GM18951 (cell line): ENCODE measurements at regions not wholly inside any gene's neighbourhood (a gene's known extent, or its start where the extent isn't known, plus 50 kb on each side); places are given as distances from the start of the nearest gene placed in this dataset.

Experiments
- POLR2A ChIP-seq: IDR thresholded peaks from 4 replicates; pipeline ENCODE4 v1.6.1; 2011; ENCODE audit warnings: mild to moderate bottlenecking; ENCODE audit not compliant: insufficient read length, insufficient read depth; ENCODE audit errors: extremely low read depth
- in situ Hi-C: fragments of 300-500 bp; cut with MboI; formaldehyde crosslinking; loops from one replicate; pipeline ENCODE4 v1.12.0; 2022; ENCODE audit warnings: low sequenced_read_pairs, mixed read lengths, inconsistent platforms; ENCODE audit not compliant: unreplicated experiment

DNA sequence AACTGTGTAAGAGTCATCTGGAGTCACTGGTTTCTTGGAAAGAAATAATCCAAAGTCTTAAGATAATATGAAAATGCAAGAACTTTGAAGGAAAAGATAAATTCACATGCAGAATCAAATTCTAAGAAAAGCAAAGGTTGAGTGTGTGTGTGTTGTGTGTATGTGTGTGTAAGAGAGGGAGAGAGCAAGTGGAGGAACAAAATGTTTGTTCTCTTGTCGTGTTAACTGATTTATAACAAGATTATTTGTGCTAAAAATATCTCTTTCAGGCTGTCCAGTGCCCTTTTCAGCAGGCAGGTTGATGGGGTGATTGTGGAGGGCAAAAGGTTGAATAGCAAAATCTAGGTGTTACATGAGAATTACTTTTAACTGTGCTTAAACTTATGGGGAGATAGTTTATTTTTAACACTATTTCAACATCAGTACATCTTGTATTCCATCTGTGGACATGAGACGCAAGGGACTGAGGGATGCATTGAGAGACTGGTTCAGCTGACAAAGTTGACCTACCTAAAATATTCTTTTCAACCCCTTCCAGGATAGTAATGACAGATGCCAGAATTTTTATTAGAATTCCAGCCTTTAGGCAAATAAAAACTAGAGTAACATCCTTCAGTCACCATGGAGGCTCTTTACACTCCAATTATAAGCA, 342.4 kb upstream of the CD180 start:
- in situ Hi-C loops = no loop called here
- no peak for TF ChIP-seq POLR2A

DNA sequence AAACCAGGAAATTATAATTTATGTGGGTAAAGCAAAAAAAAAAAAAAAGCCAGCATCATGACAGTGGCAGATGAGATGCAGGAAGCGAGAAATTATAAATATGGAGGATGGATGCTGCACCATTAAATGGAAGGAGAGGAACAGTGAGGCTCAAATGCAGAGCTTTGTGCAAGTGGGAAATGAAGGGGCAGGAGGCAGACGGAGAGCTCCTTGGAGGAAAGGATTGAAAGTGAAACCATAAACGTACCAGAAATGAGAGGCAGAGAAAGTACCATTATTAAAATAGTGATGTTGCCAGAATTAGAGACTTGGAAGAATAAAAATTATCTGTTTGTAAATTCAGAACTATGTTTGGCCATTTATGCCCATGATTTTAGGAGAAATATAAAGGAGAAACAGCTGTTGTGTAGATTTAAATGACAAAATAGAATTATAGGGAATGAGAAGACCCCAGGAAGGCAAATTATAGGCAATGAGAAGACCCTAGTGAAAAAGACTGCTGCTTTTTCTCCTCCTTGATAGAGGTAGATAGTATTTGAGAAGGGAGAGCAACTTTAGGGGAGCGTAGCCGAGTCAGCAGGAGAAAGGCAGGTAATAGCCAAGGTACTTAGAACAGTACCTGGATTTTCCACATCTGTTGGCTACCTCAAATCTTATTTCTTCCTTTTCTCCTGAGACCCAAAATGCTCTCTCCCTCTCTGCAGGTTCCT, 341.0 kb upstream of the CD180 start:
- in situ Hi-C loops = no loop called here
- TF ChIP-seq POLR2A = no peak

DNA sequence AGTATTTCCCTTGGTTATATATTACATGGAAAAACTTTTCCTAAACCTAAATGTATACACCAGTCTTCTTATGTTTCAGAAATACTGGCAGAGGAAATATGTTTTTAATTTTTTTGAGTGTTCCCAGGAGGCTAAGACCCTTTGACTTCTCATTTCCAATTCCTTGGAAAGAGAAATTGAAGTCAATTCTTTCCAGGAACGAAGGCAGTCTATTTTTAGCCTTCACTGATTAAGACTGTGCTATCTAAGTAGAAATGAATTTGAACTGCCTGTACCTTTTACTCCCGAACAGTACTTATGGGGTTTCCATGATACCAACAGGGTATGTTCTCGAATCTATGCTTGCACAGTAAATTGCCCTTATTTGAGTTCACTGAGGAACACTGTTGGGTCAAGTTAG, 340.3 kb upstream of the CD180 start:
- TF ChIP-seq POLR2A = no peak
- in situ Hi-C loops = no loop called here

DNA sequence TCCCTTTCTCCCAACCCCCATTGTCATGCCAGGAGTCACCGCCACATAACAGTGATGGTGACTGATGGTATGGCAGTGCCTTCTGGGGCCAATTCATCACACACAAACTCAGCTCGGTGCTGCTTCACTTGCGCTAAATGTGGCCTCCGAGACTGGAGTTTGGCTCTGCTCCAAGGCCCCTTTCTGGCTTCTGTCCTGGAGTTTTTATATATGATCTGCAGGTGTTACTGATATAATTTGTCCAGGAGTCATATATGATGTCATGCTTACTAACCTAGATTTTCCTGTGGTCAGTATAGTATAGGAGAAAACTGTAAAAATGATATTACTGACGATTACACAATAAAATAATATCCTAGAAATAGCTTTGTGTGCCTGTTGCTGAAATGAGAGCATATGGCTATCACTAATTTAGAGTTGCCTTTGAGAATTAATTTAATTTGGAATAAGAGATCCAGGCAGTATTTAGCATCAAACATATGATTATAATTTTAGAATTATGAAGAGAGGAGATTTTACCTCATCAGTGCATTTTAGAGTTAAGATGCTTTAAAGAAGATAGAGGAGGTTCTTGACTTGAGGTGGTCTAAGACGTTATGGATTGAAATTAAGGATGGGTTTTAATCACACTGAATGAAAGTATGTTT, 334.1 kb upstream of the CD180 start:
- in situ Hi-C loops = no loop called here
- no peak for TF ChIP-seq POLR2A

DNA sequence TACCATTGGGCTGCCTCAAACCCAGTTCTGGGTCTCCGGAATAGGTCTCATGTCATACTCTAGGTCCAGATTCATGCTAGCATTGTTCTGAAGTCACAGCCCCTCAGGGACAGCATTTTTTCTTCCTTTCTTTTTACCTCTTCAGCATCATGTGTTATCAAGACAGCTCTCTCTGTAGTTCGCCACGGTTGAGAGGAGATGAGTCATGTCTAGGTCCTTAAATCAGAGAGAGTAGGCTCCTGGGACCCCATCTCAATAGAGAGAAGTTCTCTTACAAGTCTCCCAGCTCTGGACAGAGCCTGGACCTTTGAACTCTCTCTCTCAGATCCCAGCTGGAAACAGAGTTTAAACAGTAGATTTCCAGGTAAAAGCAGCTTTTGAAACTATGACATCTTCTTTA, 332.4 kb upstream of the CD180 start:
- no peak for TF ChIP-seq POLR2A
- in situ Hi-C loops = no loop called here

DNA sequence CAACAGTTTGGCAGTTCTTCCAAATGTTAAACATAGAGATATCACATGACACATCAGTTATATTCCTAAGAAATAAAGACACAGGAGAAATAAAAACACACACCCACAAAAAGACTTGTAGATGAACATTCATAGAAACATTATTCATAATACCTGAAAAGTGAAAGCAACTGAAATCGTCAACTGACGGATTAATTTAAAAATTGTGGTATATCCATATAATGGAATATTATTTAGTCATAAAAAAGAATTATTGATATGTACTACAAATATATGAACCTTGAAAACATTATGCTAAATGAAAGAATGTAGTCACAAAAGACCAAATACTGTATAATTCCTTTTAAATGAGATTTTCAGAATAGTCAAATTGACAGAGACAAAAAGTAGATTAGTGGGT, 330.2 kb upstream of the CD180 start:
- no peak for TF ChIP-seq POLR2A
- in situ Hi-C loops = no loop called here

DNA sequence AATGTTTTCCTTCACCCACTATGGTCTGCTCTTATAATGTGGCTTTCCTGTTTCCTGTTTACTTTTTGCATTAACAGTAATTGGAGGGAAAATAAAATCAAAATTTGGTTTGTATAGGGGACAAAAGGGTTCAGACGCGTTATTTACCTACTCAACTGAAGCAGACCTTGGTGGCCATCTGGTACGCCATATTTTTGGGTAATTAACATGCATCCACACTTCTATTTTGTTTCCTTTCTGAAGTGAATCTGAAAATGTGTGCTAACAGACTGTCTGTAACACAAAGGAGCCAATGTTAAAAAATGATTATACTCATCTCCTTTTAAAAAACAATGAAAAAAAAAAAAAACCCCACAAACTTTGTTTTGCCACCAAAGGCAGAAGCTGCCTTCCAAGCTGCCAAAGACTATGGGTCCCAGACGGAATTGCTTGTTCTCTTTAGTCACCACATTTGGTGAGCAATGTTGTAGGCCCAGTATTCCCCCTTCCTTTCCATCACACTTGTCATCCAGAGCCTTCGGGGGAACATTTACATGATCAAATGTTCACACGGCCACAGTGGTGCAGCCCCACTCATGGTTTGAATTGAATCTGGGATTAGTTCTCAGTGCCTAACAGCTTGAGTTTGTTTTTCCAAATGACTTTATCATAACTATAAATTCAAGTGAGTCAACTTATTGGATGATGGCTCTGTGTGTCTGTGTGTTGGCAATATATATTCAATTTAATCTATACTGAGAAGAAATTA, 323.7 kb upstream of the CD180 start:
- in situ Hi-C loops = no loop called here
- no peak for TF ChIP-seq POLR2A

DNA sequence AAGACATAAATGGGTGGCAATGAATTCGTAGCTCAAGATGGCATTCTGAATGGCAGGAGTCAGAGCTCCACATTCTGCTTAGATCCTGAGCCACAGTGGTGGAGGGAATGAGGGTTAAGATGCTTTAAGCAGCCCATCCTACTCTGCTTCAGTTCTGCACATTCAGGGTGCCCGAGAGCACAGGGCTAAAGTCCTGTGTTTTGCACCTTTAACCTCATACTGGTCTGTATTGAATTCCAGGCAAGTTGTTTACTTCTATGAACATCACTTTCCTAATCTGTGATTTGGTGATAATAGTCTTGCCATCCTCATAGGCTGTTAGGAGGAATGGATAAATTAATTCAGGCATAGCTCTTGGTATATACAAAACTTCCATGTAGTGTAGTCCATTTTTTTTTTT, 321.6 kb upstream of the CD180 start:
- no peak for TF ChIP-seq POLR2A
- in situ Hi-C loops = no loop called here

DNA sequence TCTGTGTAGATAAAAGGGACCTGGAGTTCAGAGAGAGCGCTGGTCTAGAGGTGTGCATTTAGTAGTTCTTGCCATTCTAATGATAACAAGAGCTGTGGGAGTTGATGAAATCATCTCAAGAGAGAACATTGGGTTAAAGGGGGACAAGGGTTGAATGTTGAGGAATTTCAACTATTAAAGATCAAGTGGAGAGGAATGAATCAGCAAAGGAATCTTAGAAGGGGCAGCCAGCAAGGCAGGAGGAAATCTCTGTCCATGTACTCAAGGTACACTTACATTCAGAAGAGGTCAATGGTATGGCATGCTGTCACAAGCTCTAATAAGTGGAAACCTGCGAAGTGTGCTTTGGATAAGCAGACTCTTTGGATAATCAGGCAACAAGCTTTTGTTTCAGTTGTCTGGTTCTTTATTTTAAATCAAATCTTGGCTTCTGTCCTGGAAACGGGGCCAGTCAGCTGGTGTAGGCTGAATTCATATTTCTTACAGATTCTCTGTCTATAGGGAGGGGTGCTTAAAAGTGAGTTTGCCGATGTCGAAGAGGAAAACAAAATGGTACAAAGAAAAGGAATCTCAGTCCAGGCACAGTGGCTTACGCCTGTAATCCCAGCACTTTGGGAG, 320.5 kb upstream of the CD180 start:
- no peak for TF ChIP-seq POLR2A
- in situ Hi-C loops = no loop called here

DNA sequence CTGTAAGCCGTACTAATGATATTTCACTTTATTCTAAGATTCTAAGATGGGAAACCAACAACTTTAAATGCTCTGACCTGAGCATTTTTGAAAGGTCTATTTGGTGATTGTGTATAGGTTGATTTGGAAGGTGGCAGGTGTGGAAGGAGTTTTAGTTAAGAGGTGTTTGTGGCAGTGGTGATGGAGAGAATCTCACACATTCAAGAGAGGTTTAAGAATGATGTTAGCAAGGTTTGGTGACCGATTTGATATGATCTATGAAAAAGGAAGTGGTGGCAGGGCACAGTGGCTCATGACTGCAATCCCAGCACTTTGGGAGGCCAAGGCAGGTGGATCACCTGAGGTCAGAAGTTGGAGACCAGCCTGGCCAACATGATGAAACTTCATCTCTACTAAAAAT, 319.2 kb upstream of the CD180 start:
- no peak for TF ChIP-seq POLR2A
- in situ Hi-C loops = no loop called here

DNA sequence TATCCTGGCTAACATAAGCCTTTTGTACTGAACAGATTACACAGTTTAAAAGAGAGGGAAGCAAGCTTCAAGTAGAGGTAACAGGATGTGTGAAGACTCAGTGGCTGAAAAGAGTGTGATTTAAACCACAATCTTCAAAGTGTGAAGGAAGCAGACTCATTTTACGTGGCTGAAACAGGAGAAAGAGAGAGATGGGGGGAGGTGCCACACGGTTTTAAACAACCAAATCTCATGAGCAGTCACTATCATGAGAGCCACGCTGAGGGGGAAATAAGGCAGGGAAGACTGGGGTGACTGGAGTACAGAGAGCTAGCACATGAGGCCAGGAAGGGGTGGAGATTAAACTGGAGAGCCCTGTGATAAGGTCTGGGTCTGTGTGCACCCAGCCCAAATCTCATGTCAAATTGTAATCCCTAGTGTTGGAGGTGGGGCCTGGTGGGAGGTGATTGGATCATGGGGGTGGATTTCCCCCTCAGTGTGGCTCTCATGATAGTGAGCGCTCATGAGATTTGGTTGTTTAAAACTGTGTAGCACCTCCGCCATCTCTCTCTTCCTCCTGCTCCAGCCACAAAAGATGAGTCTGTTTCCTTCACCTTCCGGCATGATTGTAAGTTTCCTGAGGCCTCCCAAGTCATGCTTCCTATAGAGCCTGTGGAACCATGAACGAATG, 318.6 kb upstream of the CD180 start:
- TF ChIP-seq POLR2A = no peak
- in situ Hi-C loops = no loop called here

DNA sequence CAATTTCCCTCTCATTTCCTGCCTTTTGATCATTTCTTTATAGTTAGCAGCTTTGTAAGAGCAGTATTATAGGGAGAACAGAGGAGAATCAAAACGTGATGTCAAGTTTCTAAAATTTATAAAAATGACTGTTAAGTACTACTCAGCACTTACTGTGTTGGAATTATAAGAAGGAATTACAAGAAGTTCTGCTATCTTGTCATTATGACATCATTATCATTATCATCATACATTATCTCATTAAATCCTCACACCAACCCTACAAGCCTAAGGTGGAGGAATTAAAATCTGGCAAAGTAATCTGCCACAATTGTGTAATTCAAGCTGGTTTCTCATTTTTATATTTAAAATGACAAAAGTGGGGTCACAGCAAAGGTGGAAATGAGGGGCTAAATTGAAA, 316.2 kb upstream of the CD180 start:
- in situ Hi-C loops = no loop called here
- TF ChIP-seq POLR2A = no peak

DNA sequence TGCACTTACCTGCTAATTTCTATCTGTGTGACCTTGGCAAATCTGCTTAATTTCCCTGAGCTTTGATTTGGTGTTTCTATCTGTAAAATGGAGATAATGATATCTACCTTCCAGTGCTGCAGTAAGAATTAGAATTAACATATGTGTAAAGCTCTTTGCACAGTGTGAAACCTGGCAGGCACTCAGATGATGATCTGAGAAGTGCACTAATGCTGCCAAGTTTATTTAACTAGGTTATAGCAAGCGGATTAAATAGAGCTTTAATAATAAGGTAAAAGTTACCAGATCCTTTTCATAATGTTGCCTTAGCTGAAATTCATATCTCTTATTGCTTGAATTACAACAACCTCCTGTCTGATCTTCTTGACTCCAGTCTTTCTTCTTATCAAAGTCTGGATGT, 315.3 kb upstream of the CD180 start:
- no peak for TF ChIP-seq POLR2A
- in situ Hi-C loops = no loop called here

DNA sequence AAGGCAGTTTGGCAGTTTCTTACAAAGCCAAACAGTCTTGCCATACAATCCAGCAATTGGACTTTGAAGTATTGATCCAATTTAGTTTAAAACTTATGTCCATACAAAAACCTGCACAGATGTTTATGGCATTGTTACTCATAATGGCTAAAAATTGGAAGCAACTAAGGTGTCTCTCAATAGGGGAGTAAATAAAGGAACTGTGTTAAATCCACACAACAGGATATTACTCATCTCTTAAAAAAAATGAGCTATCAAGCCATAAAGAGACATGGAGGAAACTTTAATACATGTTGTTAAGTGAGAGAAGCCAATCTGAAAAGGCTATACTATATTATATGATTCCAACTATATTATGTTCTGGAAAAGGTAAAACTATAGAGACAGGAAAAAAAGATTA, 313.6 kb upstream of the CD180 start:
- no peak for TF ChIP-seq POLR2A
- in situ Hi-C loops = no loop called here
